GM18498 (cell line): ENCODE measurements at regions not wholly inside any gene's neighbourhood (a gene's known extent, or its start where the extent isn't known, plus 50 kb on each side); places are given as distances from the start of the nearest gene placed in this dataset.
"Not testable (repeated sequence)": the region's sequence is repeated elsewhere in the genome, so short reads cannot be mapped to it uniquely, and the experiment has no call there.

Experiments used
- ATAC-seq: cut with Tn5 transposase; IDR thresholded peaks from one replicate; pipeline ENCODE4 v1.9.1; 2021; ENCODE audit warnings: mild to moderate bottlenecking, moderate library complexity; ENCODE audit not compliant: unreplicated experiment

DNA sequence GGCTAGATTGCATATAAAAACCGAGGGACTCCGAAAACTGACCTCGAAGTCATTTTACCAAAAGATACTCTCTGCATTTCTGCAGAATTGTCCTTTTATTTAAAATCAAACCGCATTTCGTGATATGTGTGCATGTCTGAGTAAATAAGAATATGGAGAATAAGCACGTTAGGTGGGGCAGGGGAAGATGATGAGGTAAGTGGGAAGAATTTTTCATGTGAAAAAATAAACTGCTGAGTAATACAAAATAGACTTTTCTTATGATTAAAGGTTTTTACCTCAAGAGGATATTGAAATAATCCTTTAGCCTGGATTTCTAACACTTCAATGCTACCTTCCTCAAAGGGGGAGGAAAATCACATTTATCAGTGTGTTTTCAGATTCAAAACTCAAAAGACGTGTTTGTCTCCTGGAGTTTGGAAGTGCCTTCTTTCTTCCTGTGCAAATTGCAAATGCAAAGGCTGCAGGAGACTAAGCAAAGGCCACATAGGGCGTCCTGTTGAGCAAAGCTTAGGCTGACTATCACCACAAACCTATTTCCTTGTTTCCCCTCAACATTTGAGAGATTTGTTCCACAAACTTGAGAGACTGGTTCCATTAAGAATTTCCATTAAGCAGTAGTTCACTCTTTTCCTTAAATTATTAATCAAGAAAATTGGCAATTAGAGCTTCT is 813.5 kb downstream of the MCTP2 start:
- no peak for ATAC-seq

- no peak for ATAC-seq
Measured at GRCh38 chr15:95051861-95052260, 820.5 kb downstream of the MCTP2 start.

- no peak for ATAC-seq
Measured at GRCh38 chr15:95059346-95059905, 828.1 kb downstream of the MCTP2 start.

GRCh38 chr15:95068701-95069521 is 837.5 kb downstream of the MCTP2 start:
- ATAC-seq: no peak

DNA sequence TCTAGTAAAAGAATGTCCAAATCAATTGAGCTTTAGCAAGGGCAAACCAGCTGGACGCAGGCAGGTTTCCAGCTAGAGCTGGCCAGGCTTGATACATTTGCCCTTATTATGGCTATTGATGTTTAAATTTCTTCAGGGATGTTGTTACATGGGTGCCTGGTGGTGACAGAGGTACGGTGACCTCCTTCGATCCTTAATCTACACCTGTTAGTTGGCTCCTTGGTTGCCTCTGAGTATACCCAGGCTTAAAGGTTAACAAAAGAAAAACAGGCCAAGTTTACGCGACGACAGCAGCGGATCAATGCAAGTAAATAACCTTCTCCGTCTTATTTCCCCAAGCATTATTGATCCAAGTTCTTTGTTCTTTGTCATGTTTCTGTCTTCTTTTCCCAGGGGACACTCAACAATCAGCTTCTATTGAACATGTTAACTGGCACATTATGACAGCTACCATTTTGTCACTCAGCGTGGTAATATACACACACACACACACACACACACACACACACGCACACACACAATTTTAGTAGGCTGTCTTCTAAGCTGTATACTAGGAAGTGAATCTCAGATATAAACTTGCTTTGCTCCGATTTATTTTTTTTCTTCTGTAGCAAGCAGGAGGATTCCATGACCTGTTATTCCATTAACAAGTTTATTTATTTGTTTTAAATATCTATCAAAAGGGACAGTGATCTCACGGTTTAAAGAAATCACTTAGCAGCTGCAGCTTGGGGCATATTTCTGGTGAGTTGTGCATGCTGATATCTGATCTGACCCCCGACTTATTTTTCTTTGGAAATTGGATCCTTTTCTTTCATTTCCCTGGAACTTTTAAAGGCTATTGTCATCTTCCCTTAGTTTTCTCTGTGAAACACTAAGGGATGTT is 844.7 kb downstream of the MCTP2 start:
- ATAC-seq: no peak

DNA sequence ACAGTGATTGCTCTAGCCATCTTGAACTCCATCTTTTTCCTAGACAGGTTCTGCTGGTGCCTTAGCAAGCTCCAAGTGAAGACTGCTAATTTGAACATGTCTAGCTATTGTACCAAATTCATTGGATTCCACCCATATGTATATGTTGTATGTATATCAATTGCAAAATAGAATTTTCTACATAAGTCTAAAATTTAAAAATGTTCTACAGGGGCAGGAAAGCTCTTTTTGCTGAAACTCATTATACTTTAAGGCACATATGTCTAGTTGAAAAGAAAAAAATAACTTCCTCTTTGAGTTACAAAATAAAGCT is 845.3 kb downstream of the MCTP2 start:
- no peak for ATAC-seq

DNA sequence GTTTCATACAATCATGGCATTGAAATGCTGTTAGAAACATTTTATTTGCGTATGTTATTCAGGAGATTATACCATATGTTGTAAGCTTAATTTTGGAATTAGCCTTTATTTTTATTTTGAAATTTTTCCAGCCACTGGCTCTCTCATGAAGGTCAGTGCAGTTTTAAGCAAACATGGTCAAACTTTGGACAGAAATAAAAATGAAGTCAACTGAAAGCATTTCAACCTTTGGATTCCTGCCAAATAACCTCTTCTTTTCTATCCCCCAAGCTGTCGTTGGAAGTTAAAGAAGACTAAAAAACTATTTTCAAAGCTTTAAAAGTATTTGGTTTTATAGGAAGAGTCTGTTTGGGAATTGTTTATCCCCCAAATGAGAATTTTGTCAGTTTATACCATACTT is 846.6 kb downstream of the MCTP2 start:
- no peak for ATAC-seq

DNA sequence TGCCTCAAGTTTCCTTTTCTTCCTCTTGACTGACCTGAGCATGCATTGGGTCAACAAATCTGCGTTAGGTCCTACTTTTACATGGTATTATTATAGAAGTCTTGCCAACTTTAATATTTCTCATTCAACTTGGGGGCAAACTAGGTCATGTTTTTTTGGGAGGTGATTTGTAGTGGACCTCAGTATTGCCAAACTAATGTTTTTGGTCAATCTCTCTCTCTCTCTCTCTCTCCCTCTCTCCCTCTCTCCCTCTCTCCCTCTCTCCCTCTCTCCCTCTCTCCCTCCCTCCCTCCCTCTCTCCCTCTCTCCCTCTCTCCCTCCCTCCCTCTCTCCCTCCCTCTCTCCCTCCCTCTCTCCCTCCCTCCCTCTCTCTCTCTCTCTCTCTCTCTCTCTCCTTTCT is 848.9 kb downstream of the MCTP2 start:
- not testable (repeated sequence) for ATAC-seq

DNA sequence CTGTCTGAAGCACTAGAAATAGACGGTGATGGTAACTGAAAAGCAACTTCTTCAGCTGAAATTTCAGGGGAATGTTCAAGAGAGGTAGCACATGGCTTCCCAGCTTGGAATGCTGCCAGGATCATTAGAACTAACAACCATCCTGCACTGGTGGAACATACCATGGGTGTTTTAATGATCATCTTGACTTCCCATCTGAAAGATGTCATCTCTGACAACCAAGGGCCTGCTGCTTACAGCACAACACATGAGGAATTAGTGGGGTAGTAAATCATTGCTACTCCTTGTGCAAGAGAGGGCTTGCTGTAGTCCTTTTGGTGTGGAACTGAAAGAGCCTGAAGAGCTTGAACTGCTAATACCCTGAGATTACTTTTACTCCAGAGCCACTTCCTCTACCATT is 853.7 kb downstream of the MCTP2 start:
- no peak for ATAC-seq

DNA sequence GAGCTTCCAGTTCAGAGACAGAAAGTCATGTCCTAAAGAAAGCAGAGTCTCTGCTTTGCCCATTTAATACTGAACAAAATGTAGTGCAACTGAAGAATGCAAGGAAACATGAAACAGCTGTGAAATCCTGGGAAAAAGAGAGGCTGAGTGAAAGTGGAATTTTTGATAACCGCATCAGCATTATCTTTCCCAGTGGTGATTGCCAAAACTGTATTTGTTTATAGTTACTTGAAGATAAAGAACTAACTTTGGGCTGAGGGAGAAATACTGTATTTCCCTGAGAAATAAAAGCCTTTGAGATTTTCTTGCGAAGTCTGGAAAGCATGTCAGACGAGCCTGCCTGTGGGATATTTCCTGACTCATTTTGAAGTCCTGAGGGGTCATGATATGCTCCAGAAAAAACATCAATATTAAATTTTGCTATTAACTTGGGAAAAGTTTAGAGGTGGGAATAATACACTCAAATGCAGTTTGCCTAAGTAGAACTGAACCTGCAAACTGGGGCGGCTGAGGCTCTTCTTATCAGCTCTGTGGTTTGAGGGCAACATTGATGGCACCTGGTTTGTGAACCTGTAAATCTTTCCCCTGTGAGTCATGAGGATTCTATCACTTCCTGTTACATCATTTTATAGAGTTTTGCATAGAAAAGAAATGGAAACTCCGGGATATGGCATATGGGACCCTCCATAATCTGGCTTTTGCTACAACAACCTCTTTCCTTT is 855.3 kb downstream of the MCTP2 start:
- no peak for ATAC-seq

DNA sequence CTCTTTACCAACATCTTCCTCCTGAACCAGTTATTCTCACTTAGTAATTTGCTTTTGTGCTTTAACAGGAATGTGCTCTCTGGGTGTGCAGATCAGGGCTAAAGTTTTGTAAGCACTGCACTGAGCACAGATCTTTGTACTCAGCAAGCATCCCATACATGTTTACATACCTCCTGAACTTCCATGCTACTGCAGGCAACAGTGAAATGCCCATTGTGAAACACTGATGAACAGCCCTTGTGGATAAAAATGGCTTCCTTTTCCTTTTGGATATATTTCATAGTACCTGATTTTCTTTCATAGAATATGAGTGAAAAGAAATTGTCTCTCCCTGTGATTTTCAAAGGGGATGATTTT is 855.9 kb downstream of the MCTP2 start:
- ATAC-seq: no peak

- no peak for ATAC-seq
Measured at GRCh38 chr15:95091444-95091843, 860.1 kb downstream of the MCTP2 start.

DNA sequence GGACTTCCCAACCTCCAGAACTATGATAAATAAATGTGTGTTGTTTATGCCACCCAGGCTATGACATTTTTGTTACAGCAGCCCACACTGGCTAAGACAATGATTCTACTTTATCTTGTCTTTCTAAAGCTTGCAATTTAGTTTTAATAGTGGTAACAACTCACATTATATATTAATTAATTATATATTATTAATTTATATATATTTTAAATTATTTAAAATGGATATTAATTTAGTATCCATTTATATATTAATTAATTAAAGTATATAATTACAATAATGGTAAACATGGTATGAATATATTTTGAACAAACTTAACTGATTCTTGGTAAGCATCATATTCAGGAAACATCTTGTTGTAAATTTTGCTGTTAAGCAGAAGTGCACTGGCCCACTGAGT is 863.9 kb downstream of the MCTP2 start:
- no peak for ATAC-seq

DNA sequence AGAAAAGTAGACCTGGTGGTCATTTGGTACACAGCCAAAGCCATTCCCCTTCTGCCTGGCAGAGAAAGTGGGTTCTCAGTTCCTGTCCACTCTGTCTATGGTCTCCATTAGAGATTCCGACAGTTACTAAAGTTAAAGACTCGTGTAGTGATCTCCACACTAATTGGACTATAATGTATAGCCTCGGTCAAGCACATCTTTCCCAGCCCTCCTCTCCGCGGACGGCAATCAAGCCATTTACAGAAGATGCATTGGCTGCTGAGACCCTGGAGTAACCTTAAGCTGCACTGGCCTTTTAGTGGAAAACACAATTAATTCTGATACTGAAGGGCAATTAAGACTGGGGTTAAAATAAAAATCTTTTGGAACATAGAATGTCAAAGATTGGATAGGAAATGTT is 865.3 kb downstream of the MCTP2 start:
- no peak for ATAC-seq

- no peak for ATAC-seq
Measured at GRCh38 chr15:95097361-95097760, 866.0 kb downstream of the MCTP2 start.

DNA sequence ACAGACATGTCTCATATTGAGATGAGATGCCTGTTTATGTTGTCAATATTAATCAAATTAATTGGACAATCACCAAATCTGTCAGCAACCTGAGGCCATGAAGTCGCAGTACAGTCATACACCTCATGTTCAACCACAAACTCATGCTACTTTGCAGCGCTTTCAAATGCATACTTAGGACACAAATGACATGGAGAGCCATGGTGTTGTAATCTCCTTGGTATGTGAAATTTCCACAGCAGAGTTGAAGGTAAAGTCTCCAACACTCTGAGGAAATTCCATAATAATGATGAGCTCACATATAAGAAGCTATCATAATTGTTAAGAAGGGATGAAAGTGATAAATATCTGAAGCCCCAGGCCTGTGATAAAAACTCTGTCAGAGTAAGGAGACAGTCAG is 873.9 kb downstream of the MCTP2 start:
- ATAC-seq: no peak

DNA sequence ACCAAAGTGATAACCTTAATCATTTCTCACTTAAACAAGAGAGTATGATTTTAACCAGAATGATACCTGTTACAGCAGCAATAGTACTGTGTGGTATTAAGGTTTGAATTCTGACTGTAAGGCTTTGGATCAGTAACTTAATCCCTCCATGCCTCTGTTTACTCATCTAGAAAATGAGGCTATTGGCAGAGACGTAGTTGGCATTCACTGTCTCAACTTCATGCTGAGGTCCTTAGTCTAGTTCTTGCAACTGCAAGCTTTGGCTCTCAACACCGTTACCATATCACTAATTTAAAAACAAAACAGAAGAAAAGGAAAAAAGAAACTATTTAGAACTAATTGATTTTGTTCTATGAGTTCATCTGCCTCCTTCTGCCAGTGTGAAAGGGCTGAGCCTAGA is 875.4 kb downstream of the MCTP2 start:
- ATAC-seq: no peak

- no peak for ATAC-seq
Measured at GRCh38 chr15:95108673-95109072, 877.3 kb downstream of the MCTP2 start.

DNA sequence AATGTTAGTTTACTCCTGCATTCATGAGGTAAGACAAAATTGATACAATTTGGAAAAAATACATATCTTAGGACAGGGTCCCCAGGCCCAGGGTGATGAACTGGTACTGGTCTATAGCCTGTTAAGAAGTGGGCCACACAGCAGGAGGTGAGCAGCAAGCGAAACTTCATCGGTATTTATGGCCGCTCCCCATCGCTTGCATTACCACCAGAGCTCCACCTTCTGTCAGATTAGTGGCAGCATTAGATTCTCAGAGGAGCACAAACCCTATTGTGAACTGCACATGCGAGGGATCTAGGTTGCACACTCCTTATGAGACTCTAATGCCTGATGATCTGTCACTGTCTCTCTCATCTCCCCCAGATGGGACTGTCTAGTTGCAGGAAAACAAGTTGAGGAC is 880.6 kb downstream of the MCTP2 start:
- ATAC-seq: no peak

GRCh38 chr15:95113041-95113440 is 881.7 kb downstream of the MCTP2 start:
- no peak for ATAC-seq
